ENCODE measurements at regions not wholly inside any gene's neighbourhood (a gene's known extent, or its start where the extent isn't known, plus 50 kb on each side); places are given as distances from the start of the nearest gene placed in this dataset.
"Not testable (repeated sequence)": the region's sequence is repeated elsewhere in the genome, so short reads cannot be mapped to it uniquely, and the experiment has no call there.

- Histone ChIP-seq H3K27me3 (no peaks in the 10 kb centered on the region), H3K4me3 (no peak overlapping the region), H3K4me1 (ENCODE audit: insufficient read depth) (no peaks in the 10 kb centered on the region), H3K27ac (no peak overlapping the region), H3K36me3 (no peaks in the 10 kb centered on the region), H3K9me3 (no peaks in the 10 kb centered on the region)
- intact Hi-C loops (cut with DNase I) = no loop called here
- TF ChIP-seq, protein P1, sequence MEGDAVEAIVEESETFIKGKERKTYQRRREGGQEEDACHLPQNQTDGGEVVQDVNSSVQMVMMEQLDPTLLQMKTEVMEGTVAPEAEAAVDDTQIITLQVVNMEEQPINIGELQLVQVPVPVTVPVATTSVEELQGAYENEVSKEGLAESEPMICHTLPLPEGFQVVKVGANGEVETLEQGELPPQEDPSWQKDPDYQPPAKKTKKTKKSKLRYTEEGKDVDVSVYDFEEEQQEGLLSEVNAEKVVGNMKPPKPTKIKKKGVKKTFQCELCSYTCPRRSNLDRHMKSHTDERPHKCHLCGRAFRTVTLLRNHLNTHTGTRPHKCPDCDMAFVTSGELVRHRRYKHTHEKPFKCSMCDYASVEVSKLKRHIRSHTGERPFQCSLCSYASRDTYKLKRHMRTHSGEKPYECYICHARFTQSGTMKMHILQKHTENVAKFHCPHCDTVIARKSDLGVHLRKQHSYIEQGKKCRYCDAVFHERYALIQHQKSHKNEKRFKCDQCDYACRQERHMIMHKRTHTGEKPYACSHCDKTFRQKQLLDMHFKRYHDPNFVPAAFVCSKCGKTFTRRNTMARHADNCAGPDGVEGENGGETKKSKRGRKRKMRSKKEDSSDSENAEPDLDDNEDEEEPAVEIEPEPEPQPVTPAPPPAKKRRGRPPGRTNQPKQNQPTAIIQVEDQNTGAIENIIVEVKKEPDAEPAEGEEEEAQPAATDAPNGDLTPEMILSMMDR (IDR thresholded peaks at IDR 0.05) = no peak
- TF ChIP-seq POLR2A (IDR thresholded peaks at IDR 0.05) = no peak
- TF ChIP-seq EP300 (IDR thresholded peaks at IDR 0.05) = no peak
- DNase-seq = no peak
Measured at GRCh38 chr9:29069376-29069775, 1496.1 kb upstream of the C9orf72 start.

GRCh38 chr9:29078063-29078666, 1504.9 kb upstream of the C9orf72 start:
- no peaks in the 10 kb centered on the region for H3K36me3 ChIP-seq
- intact Hi-C loops (cut with DNase I) = no loop called here
- WGBS, 3 donors = 82 to 89% (median 84%) methylated on average over 3 of the region's 3 CpGs
- no peak overlapping the region for H3K27ac ChIP-seq
- H3K27me3 ChIP-seq = no peaks in the 10 kb centered on the region
- no peaks in the 10 kb centered on the region for H3K4me1 ChIP-seq (ENCODE audit: insufficient read depth)
- no peak for DNase-seq
- no peaks in the 10 kb centered on the region for H3K9me3 ChIP-seq
- no peak overlapping the region for H3K4me3 ChIP-seq
- TF ChIP-seq, protein P1 (IDR thresholded peaks at IDR 0.05) = no peak
- TF ChIP-seq EP300 (IDR thresholded peaks at IDR 0.05) (no peak), POLR2A (IDR thresholded peaks at IDR 0.05) (no peak)

GRCh38 chr9:29100762-29101161, 1527.5 kb upstream of the C9orf72 start:
- Histone ChIP-seq H3K27ac (no peak overlapping the region), H3K4me3 (no peak overlapping the region), H3K27me3 (no peaks in the 10 kb centered on the region), H3K36me3 (no peaks in the 10 kb centered on the region), H3K9me3 (no peaks in the 10 kb centered on the region), H3K4me1 (ENCODE audit: insufficient read depth) (no peaks in the 10 kb centered on the region)
- TF ChIP-seq POLR2A (IDR thresholded peaks at IDR 0.05) (no peak), EP300 (IDR thresholded peaks at IDR 0.05) (no peak)
- TF ChIP-seq, protein P1 (IDR thresholded peaks at IDR 0.05) = no peak
- 83 to 89% (median 88%) methylated on average over 2 of the region's 2 CpGs for WGBS, 3 donors
- DNase-seq = no peak
- intact Hi-C loops (cut with DNase I) = no loop called here

GRCh38 chr9:29104166-29104565, 1530.9 kb upstream of the C9orf72 start:
- H3K9me3 ChIP-seq; H3K36me3 ChIP-seq; H3K4me3 ChIP-seq; H3K4me1 ChIP-seq (ENCODE audit: insufficient read depth); H3K27ac ChIP-seq; H3K27me3 ChIP-seq; intact Hi-C loops (cut with DNase I); DNase-seq: not testable (repeated sequence)
- WGBS, 3 donors = 63 to 84% (median 76%) methylated on average over 1 of the region's 1 CpG

GRCh38 chr9:29118555-29118954, 1545.3 kb upstream of the C9orf72 start:
- H3K9me3 ChIP-seq = no peaks in the 10 kb centered on the region
- no peaks in the 10 kb centered on the region for H3K36me3 ChIP-seq
- TF ChIP-seq EP300 (IDR thresholded peaks at IDR 0.05) (no peak), POLR2A (IDR thresholded peaks at IDR 0.05) (no peak)
- TF ChIP-seq, protein P1 (IDR thresholded peaks at IDR 0.05) = no peak
- H3K4me3 ChIP-seq = no peak overlapping the region
- H3K4me1 ChIP-seq (ENCODE audit: insufficient read depth) = no peaks in the 10 kb centered on the region
- 89 to 92% (median 90%) methylated on average over 6 of the region's 6 CpGs for WGBS, 3 donors
- no peak for DNase-seq
- H3K27ac ChIP-seq = no peak overlapping the region
- H3K27me3 ChIP-seq = no peaks in the 10 kb centered on the region
- intact Hi-C loops (cut with DNase I) = no loop called here

Measured in ovary (tissue), 7 donors.